PC-9 (cell line): ENCODE measurements at regions not wholly inside any gene's neighbourhood (a gene's known extent, or its start where the extent isn't known, plus 50 kb on each side); places are given as distances from the start of the nearest gene placed in this dataset.

Source experiments
- BruUV-seq: library from RNA; stranded (reverse); fragments of 400-500 nt; replicated peaks from 2 replicates; lab custom pipeline; 2021; lab: Mats Ljungman, UMichigan
- CTCF ChIA-PET: fragments of 300-600 bp; sonication (Branson Sonifier 250); formaldehyde crosslinking; loops from one replicate; lab custom pipeline; 2022; ENCODE audit warnings: antibody characterized with exemption; lab: Charles Lee
- POLR2A ChIA-PET: fragments of 300-600 bp; sonication (Branson Sonifier 250); formaldehyde crosslinking; loops from one replicate; lab custom pipeline; 2022; ENCODE audit warnings: antibody characterized with exemption; ENCODE audit not compliant: unreplicated experiment; lab: Charles Lee
- DNase-seq, 2 experiments: peaks; one replicate each; pipeline versions ENCODE4 v3.0.0 to v3.0.0-alpha.2; 2015 to 2022; ENCODE audit warnings: mixed read lengths in 1 of 2
- H2AFZ ChIP-seq: fragments of 200-600 bp; sonication (generic); 2 replicates; pipeline ENCODE4 v1.8.1; 2017; ENCODE audit warnings: antibody characterized with exemption
- H3F3A ChIP-seq: fragments of 200-600 bp; sonication (generic); 2 replicates; pipeline ENCODE4 v1.8.1; 2017; ENCODE audit warnings: antibody characterized with exemption, mild to moderate bottlenecking, low read depth; ENCODE audit not compliant: insufficient read depth
- H3K27ac ChIP-seq: fragments of 200-600 bp; sonication (generic); 2 replicates; pipeline ENCODE4 v1.6.1; 2016; ENCODE audit warnings: mixed run types
- H3K27me3 ChIP-seq: fragments of 200-600 bp; sonication (generic); 2 replicates; pipeline ENCODE4 v1.6.1; 2016; ENCODE audit warnings: low read depth, mixed run types; ENCODE audit not compliant: insufficient read depth
- H3K36me3 ChIP-seq: fragments of 200-600 bp; sonication (generic); 2 replicates; pipeline ENCODE4 v1.6.1; 2016; ENCODE audit warnings: low read depth, mixed run types
- H3K4me1 ChIP-seq: fragments of 200-600 bp; sonication (generic); replicated peaks from 2 replicates; pipeline ENCODE4 v1.6.1; 2016; ENCODE audit warnings: mixed run types; ENCODE audit not compliant: insufficient read depth
- H3K4me2 ChIP-seq: fragments of 200-600 bp; sonication (generic); 2 replicates; pipeline ENCODE4 v1.6.1; 2017; ENCODE audit warnings: mixed run types
- H3K4me3 ChIP-seq: fragments of 200-600 bp; sonication (generic); 2 replicates; pipeline ENCODE4 v1.6.1; 2016; ENCODE audit warnings: mixed run types
- H3K79me2 ChIP-seq: fragments of 200-600 bp; sonication (generic); 2 replicates; pipeline ENCODE4 v1.6.1; 2017; ENCODE audit warnings: low read depth, mixed run types
- H3K9me2 ChIP-seq: fragments of 200-600 bp; sonication (generic); 2 replicates; pipeline ENCODE4 v1.8.1; 2017; ENCODE audit warnings: mild to moderate bottlenecking; ENCODE audit not compliant: insufficient read depth
- H3K9me3 ChIP-seq: fragments of 200-600 bp; sonication (generic); 2 replicates; pipeline ENCODE4 v1.8.1; 2016; ENCODE audit warnings: low read depth; ENCODE audit not compliant: insufficient read depth
- H4K20me1 ChIP-seq: fragments of 200-600 bp; sonication (generic); 2 replicates; pipeline ENCODE4 v1.8.1; 2017; ENCODE audit not compliant: insufficient read depth
- EZH2 ChIP-seq: fragments of 200-600 bp; sonication (generic); IDR thresholded peaks from 2 replicates; pipeline ENCODE4 v1.8.0; 2017; ENCODE audit warnings: antibody characterized with exemption, low read depth
- intact Hi-C: fragments of 100-400 bp; cut with micrococcal nuclease; formaldehyde crosslinking; loops from one replicate; pipeline ENCODE4 v1.10.0; 2022; ENCODE audit not compliant: unreplicated experiment
- TF ChIP-seq, protein P1 (sequence below): fragments of 200-600 bp; sonication (generic); conservative IDR thresholded peaks from 2 replicates; pipeline ENCODE4 v1.6.1; 2017; ENCODE audit warnings: mixed run types, antibody characterized with exemption, mild to moderate bottlenecking, moderate library complexity

GRCh38 chr1:221356693-221357092 lies 385.2 kb downstream of the DUSP10 start:
- H3K4me1 ChIP-seq, result no peaks in the 10 kb centered on the region
- H3K4me2 ChIP-seq, result no peak overlapping the region
- peaks cover 3% of the 10 kb centered on the region for H3K9me2 ChIP-seq
- no peaks in the 10 kb centered on the region for H3K36me3 ChIP-seq
- no peak for DNase-seq
- no peak overlapping the region for H3K4me3 ChIP-seq
- BruUV-seq, result no TSS peak
- POLR2A ChIA-PET, result no interaction called here
- H3K9me3 ChIP-seq, result peaks cover 5% of the 10 kb centered on the region; the same call in 1 of the 2 replicates
- no peak overlapping the region for H2AFZ ChIP-seq
- CTCF ChIA-PET, result no interaction called here
- no peak for TF ChIP-seq EZH2
- TF ChIP-seq, protein P1, sequence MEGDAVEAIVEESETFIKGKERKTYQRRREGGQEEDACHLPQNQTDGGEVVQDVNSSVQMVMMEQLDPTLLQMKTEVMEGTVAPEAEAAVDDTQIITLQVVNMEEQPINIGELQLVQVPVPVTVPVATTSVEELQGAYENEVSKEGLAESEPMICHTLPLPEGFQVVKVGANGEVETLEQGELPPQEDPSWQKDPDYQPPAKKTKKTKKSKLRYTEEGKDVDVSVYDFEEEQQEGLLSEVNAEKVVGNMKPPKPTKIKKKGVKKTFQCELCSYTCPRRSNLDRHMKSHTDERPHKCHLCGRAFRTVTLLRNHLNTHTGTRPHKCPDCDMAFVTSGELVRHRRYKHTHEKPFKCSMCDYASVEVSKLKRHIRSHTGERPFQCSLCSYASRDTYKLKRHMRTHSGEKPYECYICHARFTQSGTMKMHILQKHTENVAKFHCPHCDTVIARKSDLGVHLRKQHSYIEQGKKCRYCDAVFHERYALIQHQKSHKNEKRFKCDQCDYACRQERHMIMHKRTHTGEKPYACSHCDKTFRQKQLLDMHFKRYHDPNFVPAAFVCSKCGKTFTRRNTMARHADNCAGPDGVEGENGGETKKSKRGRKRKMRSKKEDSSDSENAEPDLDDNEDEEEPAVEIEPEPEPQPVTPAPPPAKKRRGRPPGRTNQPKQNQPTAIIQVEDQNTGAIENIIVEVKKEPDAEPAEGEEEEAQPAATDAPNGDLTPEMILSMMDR, result no peak
- no peaks in the 10 kb centered on the region for H4K20me1 ChIP-seq
- intact Hi-C loops, result no loop called here
- H3K79me2 ChIP-seq, result no peaks in the 10 kb centered on the region
- no peaks in the 10 kb centered on the region for H3F3A ChIP-seq
- H3K27ac ChIP-seq, result no peak overlapping the region
- no peaks in the 10 kb centered on the region for H3K27me3 ChIP-seq

GRCh38 chr1:221363039-221363438 lies 378.9 kb downstream of the DUSP10 start:
- H3K9me2 ChIP-seq, result no peaks in the 10 kb centered on the region
- H3K27me3 ChIP-seq, result no peaks in the 10 kb centered on the region
- CTCF ChIA-PET, result interaction anchor here (1.0 kb wide), 1 partner anchor 99 kb away, joined by 3 read pairs; no protein-coding TSS in a partner anchor
- POLR2A ChIA-PET, result no interaction called here
- H3F3A ChIP-seq, result no peaks in the 10 kb centered on the region
- no peak overlapping the region for H3K27ac ChIP-seq
- no peak overlapping the region for H2AFZ ChIP-seq
- no peaks in the 10 kb centered on the region for H3K9me3 ChIP-seq
- H3K4me1 ChIP-seq, result no peaks in the 10 kb centered on the region
- no peak for TF ChIP-seq EZH2
- TF ChIP-seq, protein P1, result no peak
- no TSS peak for BruUV-seq
- H3K4me2 ChIP-seq, result no peak overlapping the region
- H3K36me3 ChIP-seq, result no peaks in the 10 kb centered on the region
- H3K79me2 ChIP-seq, result no peaks in the 10 kb centered on the region
- DNase-seq, result no peak
- no peak overlapping the region for H3K4me3 ChIP-seq
- no peaks in the 10 kb centered on the region for H4K20me1 ChIP-seq
- intact Hi-C loops, result no loop called here

DNA sequence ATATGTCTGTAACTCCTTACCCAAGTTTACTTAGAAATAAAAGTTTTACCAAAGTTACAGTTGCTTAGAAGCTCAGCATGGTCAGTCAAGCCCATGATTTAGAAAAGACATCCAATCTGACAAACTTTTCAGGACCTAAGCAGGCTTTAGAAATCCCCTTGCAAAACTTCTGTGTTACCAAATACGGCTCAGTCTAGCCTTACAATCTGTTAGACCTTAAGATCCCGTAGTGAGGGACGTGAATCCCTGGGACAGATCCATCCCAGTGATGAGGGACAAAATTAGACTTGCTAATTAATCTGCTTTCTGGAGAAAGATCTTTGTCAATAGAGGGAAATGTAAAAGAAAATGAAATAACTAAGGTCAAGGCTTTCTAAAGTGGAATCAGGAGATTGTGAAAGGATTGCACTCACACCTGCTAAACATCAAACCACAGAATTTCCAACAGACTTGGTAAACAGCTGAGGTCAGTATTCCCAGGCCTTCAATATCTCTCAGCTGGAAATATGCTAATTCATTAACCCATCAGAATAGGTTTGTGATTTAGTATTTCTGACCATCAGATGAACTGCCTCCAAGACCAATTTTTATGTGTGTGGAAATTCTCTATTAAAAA lies 375.3 kb downstream of the DUSP10 start:
- DNase-seq, result no peak
- H4K20me1 ChIP-seq, result no peaks in the 10 kb centered on the region
- intact Hi-C loops, result no loop called here
- H2AFZ ChIP-seq, result no peak overlapping the region
- H3F3A ChIP-seq, result no peaks in the 10 kb centered on the region
- no peaks in the 10 kb centered on the region for H3K4me1 ChIP-seq
- H3K9me3 ChIP-seq, result peaks cover 7% of the 10 kb centered on the region; the same call in 1 of the 2 replicates
- TF ChIP-seq, protein P1, result no peak
- TF ChIP-seq EZH2, result no peak
- no peak overlapping the region for H3K27ac ChIP-seq
- H3K4me3 ChIP-seq, result no peak overlapping the region
- no TSS peak for BruUV-seq
- POLR2A ChIA-PET, result no interaction called here
- H3K79me2 ChIP-seq, result no peaks in the 10 kb centered on the region
- no peaks in the 10 kb centered on the region for H3K36me3 ChIP-seq
- no peaks in the 10 kb centered on the region for H3K9me2 ChIP-seq
- CTCF ChIA-PET, result no interaction called here
- H3K4me2 ChIP-seq, result no peak overlapping the region
- H3K27me3 ChIP-seq, result no peaks in the 10 kb centered on the region
